ENCODE measurements at regions not wholly inside any gene's neighbourhood (a gene's known extent, or its start where the extent isn't known, plus 50 kb on each side); places are given as distances from the start of the nearest gene placed in this dataset.

- TF ChIP-seq GATA2 (IDR thresholded peaks at IDR 0.05; ENCODE audit: low read depth, low read length) (no peak), GATA3 (IDR thresholded peaks at IDR 0.05; ENCODE audit: low read depth, low read length) (no peak)
These were observed 207.8 kb downstream of the CXXC4 start for GRCh38 chr4:104286867-104287266.

Measured in SH-SY5Y (cell line).